ENCODE measurements at regions not wholly inside any gene's neighbourhood (a gene's known extent, or its start where the extent isn't known, plus 50 kb on each side); places are given as distances from the start of the nearest gene placed in this dataset.

- Histone ChIP-seq H3K27me3 (replicated peaks in 1 of 4; ENCODE audit: control insufficient read depth in 3 of 4, extremely low read depth in 1 of 4, insufficient read depth in 3 of 4, low read length in 3 of 4) (no peaks in the 10 kb centered on the region), H3K18ac (ENCODE audit: extremely low read depth, low read length) (no peak overlapping the region), H2BK120ac (replicated peaks; ENCODE audit: low read depth, low read length) (no peak overlapping the region), H3K4me1 (replicated peaks in 1 of 4; ENCODE audit: control insufficient read depth in 3 of 4, insufficient read depth in 4 of 4, low read length in 3 of 4) (no peaks in the 10 kb centered on the region), H3K4me3 (ENCODE audit: extremely low read depth in 1 of 4, insufficient read depth in 2 of 4, low read depth in 3 of 4, low read length in 4 of 4) (no peak overlapping the region), H2BK5ac (ENCODE audit: low read depth, low read length) (no peak overlapping the region), H4K91ac (replicated peaks; ENCODE audit: insufficient read length, low read length) (no peak overlapping the region), H2AK5ac (ENCODE audit: low read depth, low read length) (no peak overlapping the region), H3K14ac (ENCODE audit: insufficient read length) (no peak overlapping the region), H3K4ac (replicated peaks; ENCODE audit: insufficient read length, low read depth, low read length) (no peak overlapping the region), H4K8ac (ENCODE audit: extremely low read depth, insufficient read depth, low read length) (no peak overlapping the region), H3K27ac (ENCODE audit: low read depth, low read length) (no peak overlapping the region), H2AFZ (ENCODE audit: low read length) (no peak overlapping the region), H4K5ac (ENCODE audit: insufficient read length, low read depth, low read length) (no peak overlapping the region), H3K79me1 (ENCODE audit: low read depth, low read length) (no peaks in the 10 kb centered on the region), H3K9me3 (ENCODE audit: insufficient read depth in 2 of 2, low read depth in 1 of 2, low read length in 1 of 2) (no peaks in the 10 kb centered on the region), H2BK12ac (ENCODE audit: low read depth, low read length) (no peak overlapping the region), H3K36me3 (ENCODE audit: control insufficient read depth in 2 of 4, insufficient read depth in 4 of 4, low read length in 3 of 4) (no peaks in the 10 kb centered on the region), H4K20me1 (replicated peaks in 1 of 2; ENCODE audit: control insufficient read depth in 1 of 2, insufficient read depth in 2 of 2, low read length in 2 of 2) (no peaks in the 10 kb centered on the region), H3K9ac (replicated peaks in 1 of 4; ENCODE audit: extremely low read depth in 1 of 4, low read depth in 3 of 4, low read length in 3 of 4) (no peak overlapping the region), H3K23ac (ENCODE audit: insufficient read length) (no peak overlapping the region), H2BK15ac (ENCODE audit: low read length) (no peak overlapping the region), H3K79me2 (ENCODE audit: control insufficient read depth in 1 of 2, insufficient read depth in 2 of 2, low read length in 2 of 2) (no peaks in the 10 kb centered on the region), H3K23me2 (ENCODE audit: low read depth, low read length) (no peaks in the 10 kb centered on the region), H3K56ac (replicated peaks; ENCODE audit: insufficient read length, low read depth, low read length) (no peak overlapping the region), H2BK20ac (ENCODE audit: low read length) (no peak overlapping the region), H3K4me2 (ENCODE audit: insufficient read depth in 1 of 2, low read depth in 2 of 2, low read length in 2 of 2) (no peak overlapping the region)
- DNase-seq (ENCODE audit: low read depth in 1 of 2, low spot score in 2 of 2) (no peak), FAIRE-seq (no peak)
- 97% methylated on average over 1 of the region's 1 CpG; no CpG with 5 or more reads in 1 of the 2 experiments for WGBS, 2 experiments (ENCODE audit: extremely low coverage in 1 of 2, insufficient coverage in 1 of 2, insufficient read length in 1 of 2, insufficient replicate concordance in 2 of 2, low coverage in 1 of 2, low lambda C conversion rate in 2 of 2, missing lambda C conversion rate in 1 of 2)
- POLR2A ChIA-PET (ENCODE audit: partially characterized antibody): no interaction called here
- CTCF ChIA-PET (ENCODE audit: partially characterized antibody): interaction anchor here (0.7 kb wide), 1 partner anchor 316 kb away, joined by 3 read pairs; no protein-coding TSS in a partner anchor
- TF ChIP-seq NRF1 (IDR thresholded peaks at IDR 0.05; ENCODE audit: low read depth, low read length) (no peak), POU5F1 (IDR thresholded peaks at IDR 0.05; ENCODE audit: low read depth, low read length) (no peak), TEAD4 (IDR thresholded peaks at IDR 0.05; ENCODE audit: low read depth, low read length) (no peak), JUND (IDR thresholded peaks at IDR 0.05; ENCODE audit: low read length) (no peak), GABPA (IDR thresholded peaks at IDR 0.05; ENCODE audit: borderline replicate concordance, insufficient read depth, low read length) (no peak), SUZ12 (IDR thresholded peaks at IDR 0.05; ENCODE audit: low read length) (no peak), RXRA (IDR thresholded peaks at IDR 0.05; ENCODE audit: insufficient read depth, low read depth, low read length) (no peak), SP1 (IDR thresholded peaks at IDR 0.05; ENCODE audit: low read depth, low read length) (no peak), TCF12 (IDR thresholded peaks at IDR 0.05; ENCODE audit: low read depth, low read length) (no peak), SIRT6 (IDR thresholded peaks at IDR 0.05; ENCODE audit: low read length) (no peak), POLR2AphosphoS5 (IDR thresholded peaks at IDR 0.05; ENCODE audit: low read depth, low read length) (no peak), RBBP5 (IDR thresholded peaks at IDR 0.05; ENCODE audit: borderline replicate concordance, low read depth, low read length) (no peak), JUN (IDR thresholded peaks at IDR 0.05; ENCODE audit: low read depth, low read length) (no peak), SAP30 (IDR thresholded peaks at IDR 0.05; ENCODE audit: insufficient read depth, insufficient replicate concordance, low read length) (no peak), NANOG (IDR thresholded peaks at IDR 0.05; ENCODE audit: insufficient read depth, low read depth, low read length, poor library complexity, severe bottlenecking) (no peak), CBX5 (IDR thresholded peaks at IDR 0.05; ENCODE audit: low read depth, low read length) (no peak), GTF2F1 (IDR thresholded peaks at IDR 0.05; ENCODE audit: borderline replicate concordance, low read depth, low read length) (no peak)
Measured at GRCh38 chr3:104939196-104939595, 427.5 kb upstream of the ALCAM start.
